ENCODE measurements at regions not wholly inside any gene's neighbourhood (a gene's known extent, or its start where the extent isn't known, plus 50 kb on each side); places are given as distances from the start of the nearest gene placed in this dataset.

DNA sequence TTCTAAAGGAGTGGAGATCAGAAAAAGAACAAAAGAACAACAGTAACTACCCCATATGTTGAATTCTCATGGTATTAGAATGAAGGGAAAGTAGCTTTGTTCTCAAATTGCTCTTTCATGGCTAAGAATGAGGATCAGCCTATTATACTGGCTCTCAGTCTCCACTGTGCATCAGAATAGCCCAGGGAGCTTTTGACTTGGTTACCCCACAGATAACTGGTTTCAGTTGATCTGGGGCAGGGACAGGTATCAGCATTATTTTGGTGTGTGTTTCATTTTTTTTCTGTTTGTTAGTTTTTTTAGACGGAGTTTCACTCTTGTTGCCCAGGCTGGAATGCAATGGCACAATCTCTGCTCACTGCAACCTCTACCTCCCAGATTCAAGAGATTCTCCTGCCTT is 311.7 kb upstream of the TLE3 start:
- Histone ChIP-seq H3K4me3 (ENCODE audit: low read depth, low read length) (no peak overlapping the region), H3K27me3 (ENCODE audit: control insufficient read depth, insufficient read depth, low read length) (no peaks in the 10 kb centered on the region), H3K36me3 (ENCODE audit: control insufficient read depth, insufficient read depth, low read length) (no peaks in the 10 kb centered on the region), H3K9me3 (ENCODE audit: control insufficient read depth, insufficient read depth, low read depth, low read length) (peaks cover 14% of the 10 kb centered on the region), H3K4me1 (ENCODE audit: control insufficient read depth, insufficient read depth, low read length) (peaks cover 9% of the 10 kb centered on the region), H3K27ac (ENCODE audit: low read depth, low read length) (no peak overlapping the region), H3K9ac (ENCODE audit: low read length) (no peak overlapping the region)

DNA sequence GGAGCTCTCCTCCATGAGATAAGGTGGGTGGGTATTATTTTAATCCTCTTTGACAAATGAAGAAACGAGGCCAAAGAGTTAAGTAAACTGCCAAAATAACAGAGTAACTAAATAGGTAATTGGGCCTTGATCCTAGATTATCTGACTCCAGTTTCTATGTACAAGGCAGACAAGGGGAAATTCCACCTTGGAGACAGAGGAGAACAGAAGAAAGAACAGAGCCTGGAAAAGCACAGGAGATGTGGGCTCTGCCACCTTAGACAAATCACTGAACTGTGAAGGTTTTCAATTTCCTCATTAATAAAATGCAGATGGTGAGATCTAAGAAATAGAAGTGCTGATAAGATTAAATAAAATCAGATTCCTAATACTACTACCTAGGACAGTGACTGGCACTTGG is 310.2 kb upstream of the TLE3 start:
- Histone ChIP-seq H3K27ac (ENCODE audit: low read depth, low read length) (no peak overlapping the region), H3K4me1 (ENCODE audit: control insufficient read depth, insufficient read depth, low read length) (peaks cover 9% of the 10 kb centered on the region), H3K9ac (ENCODE audit: low read length) (no peak overlapping the region), H3K4me3 (ENCODE audit: low read depth, low read length) (no peak overlapping the region), H3K27me3 (ENCODE audit: control insufficient read depth, insufficient read depth, low read length) (no peaks in the 10 kb centered on the region), H3K36me3 (ENCODE audit: control insufficient read depth, insufficient read depth, low read length) (no peaks in the 10 kb centered on the region), H3K9me3 (ENCODE audit: control insufficient read depth, insufficient read depth, low read depth, low read length) (peaks cover 14% of the 10 kb centered on the region)

DNA sequence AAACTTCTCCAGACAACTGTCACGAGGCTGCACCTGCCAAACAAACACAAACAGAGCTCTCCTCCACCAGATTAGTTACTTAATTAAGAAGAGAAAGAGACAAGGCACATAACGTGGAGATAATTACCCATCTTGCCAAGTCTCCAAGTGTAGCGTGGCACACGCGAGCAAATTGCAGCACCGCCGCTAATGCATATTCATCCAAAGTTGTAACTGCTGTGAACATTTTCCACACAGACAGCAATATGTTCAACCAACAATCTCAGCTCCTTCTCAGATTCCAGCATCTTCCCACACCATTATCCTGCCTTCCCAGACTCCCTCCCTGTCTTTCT is 309.6 kb upstream of the TLE3 start:
- Histone ChIP-seq H3K9ac (ENCODE audit: low read length) (no peak overlapping the region), H3K9me3 (ENCODE audit: control insufficient read depth, insufficient read depth, low read depth, low read length) (peaks cover 14% of the 10 kb centered on the region), H3K4me3 (ENCODE audit: low read depth, low read length) (no peak overlapping the region), H3K4me1 (ENCODE audit: control insufficient read depth, insufficient read depth, low read length) (peaks cover 9% of the 10 kb centered on the region), H3K27ac (ENCODE audit: low read depth, low read length) (no peak overlapping the region), H3K36me3 (ENCODE audit: control insufficient read depth, insufficient read depth, low read length) (no peaks in the 10 kb centered on the region), H3K27me3 (ENCODE audit: control insufficient read depth, insufficient read depth, low read length) (no peaks in the 10 kb centered on the region)

DNA sequence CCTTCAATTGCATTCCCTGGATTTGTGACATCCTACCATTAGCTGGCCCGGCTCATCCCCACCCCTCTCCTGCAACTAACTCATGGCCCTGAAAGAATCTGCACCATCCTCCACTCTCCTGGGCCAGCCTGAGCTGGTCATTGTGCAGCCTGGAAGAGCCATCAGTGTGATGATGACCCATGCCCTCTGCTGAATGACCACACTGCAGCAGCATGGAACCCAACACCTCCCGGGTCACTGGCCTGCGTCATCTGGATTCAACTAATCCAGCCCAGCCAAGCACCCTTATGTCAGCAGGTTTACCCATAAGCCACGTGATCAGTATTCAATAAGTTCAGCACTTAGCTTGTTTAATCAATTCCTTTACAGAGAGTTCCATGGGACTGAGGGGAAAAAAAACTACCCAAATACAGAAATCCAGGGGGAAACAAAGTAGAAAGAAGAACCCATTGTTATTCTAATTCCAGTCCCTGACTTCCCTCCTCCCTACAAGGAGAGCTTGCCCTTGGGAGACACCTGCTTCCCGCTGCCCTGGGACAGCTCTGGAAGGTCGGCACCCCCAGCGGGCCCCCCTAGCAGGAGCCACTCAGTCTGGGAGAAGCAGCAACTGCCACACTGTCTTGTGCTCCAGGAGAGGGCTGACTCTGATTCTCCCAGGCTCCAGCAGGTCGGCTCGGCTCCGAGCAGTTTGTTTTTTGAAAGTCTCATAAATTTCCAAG is 309.1 kb upstream of the TLE3 start:
- peaks cover 14% of the 10 kb centered on the region for H3K9me3 ChIP-seq (ENCODE audit: control insufficient read depth, insufficient read depth, low read depth, low read length)
- peaks cover 9% of the 10 kb centered on the region for H3K4me1 ChIP-seq (ENCODE audit: control insufficient read depth, insufficient read depth, low read length)
- no peak overlapping the region for H3K27ac ChIP-seq (ENCODE audit: low read depth, low read length)
- no peak overlapping the region for H3K9ac ChIP-seq (ENCODE audit: low read length)
- no peak overlapping the region for H3K4me3 ChIP-seq (ENCODE audit: low read depth, low read length)
- no peaks in the 10 kb centered on the region for H3K36me3 ChIP-seq (ENCODE audit: control insufficient read depth, insufficient read depth, low read length)
- no peaks in the 10 kb centered on the region for H3K27me3 ChIP-seq (ENCODE audit: control insufficient read depth, insufficient read depth, low read length)

DNA sequence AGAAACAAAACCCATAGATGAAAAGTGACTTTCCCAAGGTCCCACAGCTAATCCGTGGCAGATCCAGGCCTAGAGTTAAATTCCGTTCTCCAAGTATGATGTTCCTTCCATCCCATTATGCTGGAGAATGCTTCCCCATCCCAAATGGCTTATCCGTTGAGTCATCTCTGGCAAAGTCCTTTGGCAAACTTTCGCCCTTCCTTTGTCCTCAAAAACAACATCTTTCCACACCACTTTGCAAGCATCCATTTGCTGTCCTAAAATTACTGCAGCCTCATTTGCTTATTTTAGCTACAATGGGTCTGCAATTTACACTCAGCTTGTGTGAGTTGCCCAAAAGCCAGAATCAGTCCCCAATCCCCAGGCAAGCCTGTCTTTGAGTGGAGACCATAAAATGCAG is 304.0 kb upstream of the TLE3 start:
- Histone ChIP-seq H3K27ac (ENCODE audit: low read depth, low read length) (no peak overlapping the region), H3K9me3 (ENCODE audit: control insufficient read depth, insufficient read depth, low read depth, low read length) (peaks cover 4% of the 10 kb centered on the region; the same call in 1 of the 2 replicates), H3K9ac (ENCODE audit: low read length) (no peak overlapping the region), H3K4me3 (ENCODE audit: low read depth, low read length) (no peak overlapping the region), H3K4me1 (ENCODE audit: control insufficient read depth, insufficient read depth, low read length) (peaks cover 19% of the 10 kb centered on the region), H3K27me3 (ENCODE audit: control insufficient read depth, insufficient read depth, low read length) (no peaks in the 10 kb centered on the region; the same call in 1 of the 2 replicates), H3K36me3 (ENCODE audit: control insufficient read depth, insufficient read depth, low read length) (no peaks in the 10 kb centered on the region)

DNA sequence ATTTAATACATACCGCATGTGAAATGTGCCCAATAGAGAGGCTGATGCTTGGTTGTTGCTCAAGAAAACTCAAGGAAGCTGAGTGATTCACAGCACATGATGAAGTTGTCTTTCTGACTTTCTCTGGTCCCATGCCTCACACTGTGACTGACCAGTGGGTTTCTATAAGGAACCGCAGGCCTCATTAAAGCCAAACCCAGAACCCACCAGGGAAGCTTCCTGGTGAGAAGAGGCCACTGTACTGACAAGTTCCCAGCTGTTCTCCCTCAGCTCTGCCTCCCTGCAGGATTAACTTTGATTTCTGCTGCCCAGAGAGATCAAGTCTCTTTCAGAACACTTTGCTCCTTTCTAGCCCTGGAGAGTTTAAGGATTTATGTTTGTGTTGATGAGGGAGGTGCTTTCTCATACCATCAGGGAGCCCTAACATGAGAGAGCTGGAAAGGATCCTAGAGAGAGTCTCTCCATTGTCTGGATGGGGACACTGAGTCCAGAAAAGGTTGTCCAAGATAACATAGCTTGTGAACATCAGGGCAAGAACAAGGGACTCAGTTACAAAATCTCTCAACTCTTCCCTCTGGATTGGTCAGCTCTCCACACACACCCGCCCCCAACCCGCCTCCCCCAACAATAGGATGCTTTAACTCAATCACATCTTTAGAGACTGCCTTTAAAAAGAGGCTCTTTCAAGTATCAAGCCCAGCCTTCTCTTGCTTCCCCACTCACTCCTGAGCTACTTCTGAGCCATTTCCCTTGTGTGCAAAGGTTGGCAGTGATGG is 303.2 kb upstream of the TLE3 start:
- no peak overlapping the region for H3K27ac ChIP-seq (ENCODE audit: low read depth, low read length)
- no peak overlapping the region for H3K4me3 ChIP-seq (ENCODE audit: low read depth, low read length)
- peaks cover 14% of the 10 kb centered on the region for H3K4me1 ChIP-seq (ENCODE audit: control insufficient read depth, insufficient read depth, low read length)
- H3K9ac ChIP-seq (ENCODE audit: low read length) = no peak overlapping the region
- peaks cover 4% of the 10 kb centered on the region; the same call in 1 of the 2 replicates for H3K9me3 ChIP-seq (ENCODE audit: control insufficient read depth, insufficient read depth, low read depth, low read length)
- no peaks in the 10 kb centered on the region; the same call in 1 of the 2 replicates for H3K27me3 ChIP-seq (ENCODE audit: control insufficient read depth, insufficient read depth, low read length)
- H3K36me3 ChIP-seq (ENCODE audit: control insufficient read depth, insufficient read depth, low read length) = no peaks in the 10 kb centered on the region

DNA sequence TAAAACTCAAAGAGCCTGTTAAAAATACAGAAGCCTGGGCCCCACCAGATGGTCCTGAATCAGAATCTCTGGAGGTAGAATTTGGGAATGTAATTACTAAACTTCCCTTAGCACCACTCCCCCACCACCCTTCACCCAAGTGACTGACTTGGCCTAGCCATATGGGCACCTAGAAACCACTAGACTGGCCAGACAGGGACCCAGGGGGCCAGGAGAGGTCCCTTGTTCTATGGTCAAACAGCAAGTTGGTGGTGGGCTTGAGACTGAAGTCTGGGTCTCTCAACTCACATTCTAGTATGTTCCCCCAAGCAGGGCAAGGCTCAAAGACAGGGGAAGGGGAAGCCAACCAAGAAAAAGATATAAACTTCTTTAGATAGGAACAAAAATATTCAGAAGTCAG is 301.5 kb upstream of the TLE3 start:
- no peaks in the 10 kb centered on the region; the same call in none of the 2 replicates for H3K27me3 ChIP-seq (ENCODE audit: control insufficient read depth, insufficient read depth, low read length)
- no peaks in the 10 kb centered on the region for H3K9me3 ChIP-seq (ENCODE audit: control insufficient read depth, insufficient read depth, low read depth, low read length)
- no peaks in the 10 kb centered on the region for H3K36me3 ChIP-seq (ENCODE audit: control insufficient read depth, insufficient read depth, low read length)
- H3K27ac ChIP-seq (ENCODE audit: low read depth, low read length) = no peak overlapping the region
- no peak overlapping the region for H3K9ac ChIP-seq (ENCODE audit: low read length)
- H3K4me3 ChIP-seq (ENCODE audit: low read depth, low read length) = no peak overlapping the region
- peaks cover 14% of the 10 kb centered on the region for H3K4me1 ChIP-seq (ENCODE audit: control insufficient read depth, insufficient read depth, low read length)

DNA sequence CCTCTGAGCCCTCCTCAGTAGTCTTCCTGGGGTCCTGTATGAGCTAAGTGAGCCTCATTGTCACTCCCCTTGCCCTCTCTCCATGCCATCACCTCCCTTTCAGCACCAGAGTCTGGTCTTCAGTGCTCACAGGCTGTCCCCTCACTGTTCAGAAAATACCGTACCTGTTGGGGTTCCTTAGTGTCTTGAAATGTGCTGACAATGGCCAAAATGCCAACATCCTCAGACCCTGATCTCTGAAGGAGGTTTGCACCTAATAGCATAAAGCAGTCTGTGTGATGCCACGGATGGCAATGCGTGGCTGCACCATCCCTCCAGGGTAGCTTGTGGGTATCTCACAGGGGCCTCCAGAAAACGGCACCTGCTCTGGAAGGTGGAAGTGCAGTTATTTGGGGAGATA is 301.0 kb upstream of the TLE3 start:
- H3K36me3 ChIP-seq (ENCODE audit: control insufficient read depth, insufficient read depth, low read length) = no peaks in the 10 kb centered on the region
- H3K27ac ChIP-seq (ENCODE audit: low read depth, low read length) = no peak overlapping the region
- H3K27me3 ChIP-seq (ENCODE audit: control insufficient read depth, insufficient read depth, low read length) = no peaks in the 10 kb centered on the region; the same call in none of the 2 replicates
- no peaks in the 10 kb centered on the region for H3K9me3 ChIP-seq (ENCODE audit: control insufficient read depth, insufficient read depth, low read depth, low read length)
- H3K4me3 ChIP-seq (ENCODE audit: low read depth, low read length) = no peak overlapping the region
- no peak overlapping the region for H3K9ac ChIP-seq (ENCODE audit: low read length)
- peaks cover 14% of the 10 kb centered on the region for H3K4me1 ChIP-seq (ENCODE audit: control insufficient read depth, insufficient read depth, low read length)

DNA sequence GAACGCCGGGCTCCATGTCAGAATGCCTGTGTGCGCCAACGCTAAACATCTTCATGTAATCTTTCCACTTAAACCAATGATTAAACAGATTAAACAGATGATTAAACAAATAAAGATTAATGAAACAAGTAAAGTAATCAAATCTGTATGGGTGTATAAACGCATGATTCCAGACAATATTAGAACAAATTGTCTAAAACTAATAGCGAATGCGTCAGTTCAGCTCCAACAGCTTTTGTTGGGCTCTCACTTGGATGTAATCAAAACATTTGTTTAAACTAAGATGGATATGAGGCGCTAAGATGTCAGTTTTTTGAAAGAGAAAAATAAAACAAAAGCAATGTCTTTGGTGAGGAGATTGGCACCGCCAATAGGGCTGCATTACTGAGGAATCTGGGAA is 299.1 kb upstream of the TLE3 start:
- H3K9ac ChIP-seq (ENCODE audit: low read length) = no peak overlapping the region
- H3K27ac ChIP-seq (ENCODE audit: low read depth, low read length) = no peak overlapping the region
- H3K27me3 ChIP-seq (ENCODE audit: control insufficient read depth, insufficient read depth, low read length) = no peaks in the 10 kb centered on the region; the same call in none of the 2 replicates
- H3K4me3 ChIP-seq (ENCODE audit: low read depth, low read length) = no peak overlapping the region
- H3K4me1 ChIP-seq (ENCODE audit: control insufficient read depth, insufficient read depth, low read length) = peaks cover 14% of the 10 kb centered on the region
- H3K36me3 ChIP-seq (ENCODE audit: control insufficient read depth, insufficient read depth, low read length) = no peaks in the 10 kb centered on the region
- no peaks in the 10 kb centered on the region for H3K9me3 ChIP-seq (ENCODE audit: control insufficient read depth, insufficient read depth, low read depth, low read length)

DNA sequence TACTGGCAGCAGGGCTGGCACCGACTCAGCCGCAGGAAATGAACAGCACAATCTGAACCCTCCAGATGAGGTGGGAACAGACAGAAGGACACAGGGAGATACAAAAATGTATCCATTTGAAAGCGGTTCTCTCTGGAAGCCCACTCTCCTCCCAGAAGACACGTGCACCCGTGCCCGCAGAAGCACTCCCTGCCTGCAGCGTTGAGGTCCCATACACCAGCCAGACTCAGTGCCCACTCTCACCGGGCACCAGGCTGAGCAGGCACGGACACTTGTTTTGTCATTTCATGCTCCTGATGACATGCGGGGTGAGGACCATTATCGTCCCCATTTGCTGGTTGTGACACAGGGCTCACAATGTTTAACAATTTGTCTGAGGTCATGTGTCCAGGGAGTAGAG is 297.4 kb upstream of the TLE3 start:
- Histone ChIP-seq H3K27me3 (ENCODE audit: control insufficient read depth, insufficient read depth, low read length) (no peaks in the 10 kb centered on the region; the same call in none of the 2 replicates), H3K9ac (ENCODE audit: low read length) (no peak overlapping the region), H3K36me3 (ENCODE audit: control insufficient read depth, insufficient read depth, low read length) (no peaks in the 10 kb centered on the region), H3K9me3 (ENCODE audit: control insufficient read depth, insufficient read depth, low read depth, low read length) (peaks cover 4% of the 10 kb centered on the region; the same call in 1 of the 2 replicates), H3K4me3 (ENCODE audit: low read depth, low read length) (no peak overlapping the region), H3K27ac (ENCODE audit: low read depth, low read length) (no peak overlapping the region), H3K4me1 (ENCODE audit: control insufficient read depth, insufficient read depth, low read length) (peaks cover 14% of the 10 kb centered on the region)

DNA sequence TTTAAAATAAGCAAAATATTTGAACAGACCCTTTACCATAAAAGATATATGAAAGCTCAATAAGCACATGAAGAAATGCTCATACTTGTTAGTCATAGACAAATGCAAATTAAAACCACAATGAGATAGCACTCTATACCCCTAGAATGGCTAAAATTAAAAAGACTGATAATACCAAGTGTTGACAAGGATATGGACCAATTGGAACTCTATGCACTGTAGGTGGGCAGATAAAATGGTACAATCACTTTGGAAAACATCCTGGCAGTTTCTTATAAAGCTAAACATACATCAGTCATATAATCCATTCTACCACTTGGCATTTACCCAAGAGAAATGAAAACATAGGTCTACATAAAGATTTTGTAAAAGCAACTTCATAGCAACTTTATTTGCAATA is 293.0 kb upstream of the TLE3 start:
- H3K4me3 ChIP-seq (ENCODE audit: low read depth, low read length) = no peak overlapping the region
- H3K9me3 ChIP-seq (ENCODE audit: control insufficient read depth, insufficient read depth, low read depth, low read length) = peaks cover 4% of the 10 kb centered on the region; the same call in 1 of the 2 replicates
- H3K36me3 ChIP-seq (ENCODE audit: control insufficient read depth, insufficient read depth, low read length) = no peaks in the 10 kb centered on the region
- H3K4me1 ChIP-seq (ENCODE audit: control insufficient read depth, insufficient read depth, low read length) = peaks cover 5% of the 10 kb centered on the region; the same call in 1 of the 2 replicates
- no peak overlapping the region for H3K27ac ChIP-seq (ENCODE audit: low read depth, low read length)
- no peak overlapping the region for H3K9ac ChIP-seq (ENCODE audit: low read length)
- no peaks in the 10 kb centered on the region; the same call in 1 of the 2 replicates for H3K27me3 ChIP-seq (ENCODE audit: control insufficient read depth, insufficient read depth, low read length)
